Heart left ventricle (tissue), 13 donors: ENCODE measurements at regions not wholly inside any gene's neighbourhood (a gene's known extent, or its start where the extent isn't known, plus 50 kb on each side); places are given as distances from the start of the nearest gene placed in this dataset.

Source experiments
- CTCF ChIP-seq, 12 donors: fragments of 200-600 bp; sonication (generic) in 4 of 12; IDR thresholded peaks; one replicate each; pipeline versions ENCODE4 v1.5.0 to v1.8.0; 2018 to 2022; ENCODE audit warnings: antibody characterized with exemption in 12 of 12, mild to moderate bottlenecking in 5 of 12
- POLR2A ChIP-seq, 2 donors: fragments of 450-650 bp; IDR thresholded peaks; one replicate each; pipeline ENCODE4 v1.6.1; 2017; ENCODE audit warnings: antibody characterized with exemption in 2 of 2, mild to moderate bottlenecking in 2 of 2, moderate library complexity in 2 of 2
- donor health status: ischemic (EF 13 %, LVEDD 7.1; RV severe dilation, severe dysfunction).
- donor health status: DM: no; HTN: yes; CAD: no.
- donor health status: DM: no; HTN: no; CAD: no.
- donor health status: ischemic (EF 25% LVEDD 6.9; RV normal size, moderate dysfunction).
- donor health status: ischemic (EF 25% LVEDD 5.7; RV mildly dilated, moderate dysfunction).
- donor health status: ischemic (EF 35%, LVEDD 5.7; RV mildly dilated, moderate dysfunction).
- donor health status: nonischemic (EF 11% LVEDD 7.7; RV severe dilation, severe dysfunction).
- donor health status: DM: yes; HTN: yes; CAD: no.
- donor health status: PGD.
- donor health status: ischemic (EF 29% LVEDD 5.4; RV normal size, mild dysfunction).
- donor health status: nonischemic (EF 23%, LVEDD 6.1; RV moderate dilation, normal function).

- TF ChIP-seq CTCF (IDR thresholded peaks at IDR 0.05) (no peak), POLR2A (IDR thresholded peaks at IDR 0.05) (no peak)
Observed at GRCh38 chr12:59370933-59371332, 224.9 kb upstream of the SLC16A7 start.
